Skeletal muscle cell (primary cell): ENCODE measurements at regions not wholly inside any gene's neighbourhood (a gene's known extent, or its start where the extent isn't known, plus 50 kb on each side); places are given as distances from the start of the nearest gene placed in this dataset.
"Not testable (repeated sequence)": the region's sequence is repeated elsewhere in the genome, so short reads cannot be mapped to it uniquely, and the experiment has no call there.

Experiments
- DNase-seq: peaks from one replicate; pipeline ENCODE4 v3.0.0-alpha.2; 2010; ENCODE audit warnings: low read depth
- H3K4me3 ChIP-seq: 2 replicates; pipeline ENCODE4 v1.5.1; 2011; ENCODE audit warnings: low read depth, mild to moderate bottlenecking, control low read depth, low read length, moderate library complexity

DNA sequence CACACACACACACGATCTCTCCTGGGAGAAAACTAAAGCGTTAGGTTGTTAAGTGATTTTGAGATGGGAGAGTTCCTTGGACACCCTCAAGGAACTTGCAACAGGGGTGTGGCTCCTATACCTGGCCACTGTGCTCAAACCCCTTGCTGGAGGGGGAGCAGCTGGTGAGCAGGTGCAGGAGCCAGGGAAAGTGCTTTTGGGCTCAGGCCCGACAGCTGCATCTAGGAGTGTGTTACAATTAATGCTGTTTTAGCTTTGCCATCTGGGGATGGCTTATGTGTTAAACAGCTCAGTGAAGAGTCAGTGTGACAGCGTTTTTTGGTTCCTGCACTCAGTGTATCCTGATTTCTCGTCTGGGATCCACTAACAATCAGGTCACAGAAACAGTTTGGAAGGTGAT, 510.8 kb downstream of the TRIB2 start:
- no peak for DNase-seq
- no peak overlapping the region for H3K4me3 ChIP-seq

DNA sequence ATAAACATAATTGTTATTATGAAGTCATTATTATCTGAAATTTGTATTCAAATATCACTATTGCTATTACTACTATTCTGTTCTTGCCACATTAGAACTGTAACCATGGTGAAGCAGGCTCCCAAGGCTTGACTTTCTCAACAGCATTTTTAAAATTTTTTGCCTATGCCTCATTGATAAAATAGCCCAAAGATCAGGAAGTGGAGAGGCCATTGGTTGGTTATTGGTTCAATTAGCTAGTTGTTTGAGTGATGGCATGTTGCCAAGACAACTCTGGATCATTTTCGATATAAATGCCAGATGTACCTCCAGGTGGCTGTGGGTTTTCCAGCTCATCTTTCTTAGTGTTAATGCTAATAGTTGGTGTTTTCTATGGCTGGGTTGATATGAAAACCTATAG, 513.5 kb downstream of the TRIB2 start:
- no peak overlapping the region for H3K4me3 ChIP-seq
- no peak for DNase-seq

DNA sequence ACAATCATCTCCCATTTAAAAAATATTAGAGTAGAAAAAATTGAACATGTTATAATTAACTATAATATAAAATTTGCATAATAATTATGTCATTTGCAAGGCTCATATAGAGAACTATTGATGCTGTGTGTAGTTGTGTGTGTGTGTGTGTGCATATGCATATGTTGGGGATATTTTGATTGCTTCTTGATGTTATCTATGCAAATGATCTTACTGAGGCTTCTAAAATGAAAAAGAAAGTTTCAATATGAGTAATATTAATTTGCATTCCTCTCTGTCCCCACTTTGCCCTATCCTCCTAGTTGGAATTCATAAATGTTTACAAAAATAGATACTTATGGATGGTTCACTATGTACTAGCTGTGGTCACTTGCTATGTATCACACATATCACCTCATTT, 523.3 kb downstream of the TRIB2 start:
- no peak overlapping the region for H3K4me3 ChIP-seq
- no peak for DNase-seq

DNA sequence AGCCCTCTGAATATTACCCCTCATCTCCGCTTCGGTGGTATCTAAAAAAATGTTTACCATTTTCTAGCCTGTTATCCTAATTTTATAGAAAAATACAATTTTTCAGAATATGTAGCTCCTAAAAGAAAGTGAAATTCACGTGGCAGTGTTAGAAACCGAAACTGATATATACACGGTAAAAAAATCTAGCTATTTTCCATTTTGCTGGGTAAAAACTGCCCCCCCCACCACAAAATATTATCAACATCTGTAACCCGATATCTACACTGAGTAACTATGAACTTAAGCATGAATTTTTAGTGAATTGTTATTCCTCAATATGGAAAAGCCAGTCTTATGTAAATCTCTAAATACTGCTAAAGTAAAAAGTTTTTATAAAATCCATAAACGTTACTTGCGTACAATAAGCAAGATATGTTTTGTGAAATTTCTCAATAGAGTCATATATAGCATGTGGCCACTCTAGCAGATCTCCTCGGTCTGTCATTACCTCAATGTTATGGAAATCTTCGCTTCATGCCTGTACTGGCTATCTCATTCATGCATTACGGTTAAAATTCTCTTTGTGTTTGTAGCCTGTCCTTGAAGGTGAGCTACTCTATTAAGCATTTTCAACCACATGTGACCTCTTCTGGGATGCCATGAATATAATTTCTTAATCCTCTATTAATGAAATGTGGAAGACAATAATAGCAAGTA, 524.2 kb downstream of the TRIB2 start:
- no peak overlapping the region for H3K4me3 ChIP-seq
- DNase-seq: no peak

DNA sequence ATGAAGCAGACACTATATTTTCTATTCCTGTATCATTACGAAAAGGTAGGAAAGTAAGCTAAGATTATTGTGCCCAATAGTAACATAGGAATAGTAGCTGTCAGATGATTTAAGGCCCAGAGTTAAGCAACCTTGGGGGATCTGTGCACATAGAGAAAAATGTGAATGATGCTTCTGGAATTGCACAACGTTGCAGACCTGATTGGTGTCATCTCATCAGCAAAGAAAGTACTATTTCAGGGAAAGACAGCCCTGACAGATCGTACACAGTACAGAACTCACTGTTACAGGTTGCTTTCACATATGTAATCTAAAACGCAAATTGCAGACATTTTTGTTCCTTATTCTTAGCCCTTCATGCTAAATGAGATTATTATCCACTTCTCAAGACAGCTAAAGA, 535.9 kb downstream of the TRIB2 start:
- no peak for DNase-seq
- no peak overlapping the region for H3K4me3 ChIP-seq

GRCh38 chr2:13255485-13255884, 538.7 kb downstream of the TRIB2 start:
- DNase-seq: no peak
- H3K4me3 ChIP-seq: no peak overlapping the region

- no peak overlapping the region for H3K4me3 ChIP-seq
- DNase-seq: no peak
These were observed 543.7 kb downstream of the TRIB2 start for GRCh38 chr2:13260402-13260801.

DNA sequence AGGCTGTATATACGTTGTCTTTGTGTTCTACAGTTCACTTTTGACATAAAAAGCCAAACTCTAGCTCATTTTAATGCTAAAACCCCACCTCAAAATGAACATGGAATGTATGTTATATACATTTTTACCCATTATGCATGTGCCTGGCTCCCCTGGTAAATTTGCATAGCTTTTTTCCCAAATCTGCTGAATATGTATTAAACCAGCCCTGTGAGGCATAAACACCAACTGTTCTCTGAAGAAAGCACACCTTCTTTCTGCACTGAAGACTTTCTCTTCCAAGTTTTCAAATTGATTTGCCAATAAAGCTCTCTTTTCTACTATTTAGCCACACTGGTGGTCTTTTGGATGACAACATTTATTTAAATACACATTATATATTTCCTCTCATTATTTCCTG, 549.4 kb downstream of the TRIB2 start:
- no peak overlapping the region for H3K4me3 ChIP-seq
- no peak for DNase-seq

DNA sequence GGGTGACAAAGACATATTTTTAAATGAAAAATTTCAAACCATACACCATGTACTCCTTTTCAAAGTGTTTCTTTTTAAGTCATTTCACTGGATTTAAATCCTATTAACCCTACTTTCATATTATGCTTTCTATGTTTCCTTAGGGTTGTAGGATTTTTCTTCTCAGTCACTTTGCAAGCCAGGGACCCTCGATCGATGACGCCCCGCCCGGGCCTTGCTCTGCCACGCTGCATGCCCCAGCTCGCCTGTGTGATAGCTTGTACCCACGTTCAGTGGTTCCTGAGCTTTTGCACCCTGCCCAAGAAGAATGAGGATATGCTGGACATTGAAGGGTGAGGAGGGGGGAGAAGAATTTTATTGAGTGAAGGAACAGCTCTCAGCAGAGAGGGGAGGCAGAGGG, 568.0 kb downstream of the TRIB2 start:
- DNase-seq: no peak
- no peak overlapping the region for H3K4me3 ChIP-seq

- H3K4me3 ChIP-seq: no peak overlapping the region
- DNase-seq: no peak
These were observed 572.6 kb downstream of the TRIB2 start for GRCh38 chr2:13289310-13289709.

DNA sequence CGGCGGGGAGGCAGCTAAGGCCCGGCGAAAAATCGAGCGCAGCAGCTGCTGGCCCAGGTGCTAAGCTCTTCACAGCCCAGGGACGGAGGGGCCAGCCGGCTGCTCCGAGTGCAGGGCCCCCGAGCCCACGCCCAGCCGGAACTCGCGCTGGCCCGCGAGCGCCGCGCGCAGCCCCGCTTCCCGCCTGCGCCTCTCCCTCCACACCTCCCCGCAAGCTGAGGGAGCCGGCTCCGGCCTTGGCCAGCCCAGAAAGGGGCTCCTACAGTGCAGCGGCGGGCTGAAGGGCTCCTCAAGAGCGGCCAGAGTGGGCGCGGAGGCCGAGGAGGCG, 591.7 kb downstream of the TRIB2 start:
- H3K4me3 ChIP-seq, DNase-seq: not testable (repeated sequence)

DNA sequence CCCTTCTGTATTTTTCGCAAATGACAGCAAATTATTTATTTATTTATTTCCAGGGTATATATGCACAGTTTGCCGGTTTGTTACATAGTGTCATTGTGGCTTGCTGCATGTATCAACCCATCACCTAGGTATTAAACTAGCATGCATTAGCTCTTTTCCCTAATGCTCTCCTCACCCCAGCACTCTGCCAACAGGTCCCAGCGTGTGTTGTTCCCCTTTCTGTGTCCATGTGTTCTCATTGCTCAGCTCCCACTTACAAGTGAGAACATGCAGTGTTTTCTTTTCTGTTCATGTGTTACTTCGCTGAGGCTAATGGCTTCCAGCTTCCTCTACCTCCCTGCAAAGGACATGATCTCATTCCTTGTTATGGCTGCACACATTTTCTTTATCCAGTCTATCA, 592.3 kb downstream of the TRIB2 start:
- DNase-seq: no peak
- H3K4me3 ChIP-seq: no peak overlapping the region

DNA sequence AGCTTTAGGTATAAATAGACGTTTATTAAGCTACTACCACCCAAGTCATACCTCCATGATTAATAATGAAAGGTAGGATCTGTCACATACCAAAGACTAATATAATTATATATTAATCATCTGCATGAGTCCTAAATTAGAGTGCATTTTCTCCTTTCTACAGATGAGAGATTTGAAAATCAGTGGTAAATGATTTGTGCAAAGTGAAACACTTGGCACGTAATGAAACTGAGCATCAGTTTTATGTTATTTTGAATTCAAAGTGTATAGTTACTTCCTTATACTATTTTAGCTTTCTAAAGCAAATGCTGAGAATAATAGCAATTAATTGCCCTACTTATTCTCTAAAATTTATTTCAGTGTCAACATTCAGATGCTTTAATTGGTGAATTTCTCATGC, 615.3 kb downstream of the TRIB2 start:
- DNase-seq: no peak
- no peak overlapping the region for H3K4me3 ChIP-seq

GRCh38 chr2:13334071-13334470, 617.3 kb downstream of the TRIB2 start:
- not testable (repeated sequence) for H3K4me3 ChIP-seq, DNase-seq

GRCh38 chr2:13334545-13334944, 617.8 kb downstream of the TRIB2 start:
- no peak overlapping the region for H3K4me3 ChIP-seq
- DNase-seq: no peak

GRCh38 chr2:13335862-13336535, 619.3 kb downstream of the TRIB2 start:
- no peak overlapping the region for H3K4me3 ChIP-seq
- DNase-seq: no peak

- DNase-seq: no peak
- H3K4me3 ChIP-seq: no peak overlapping the region
These were observed 634.3 kb downstream of the TRIB2 start for GRCh38 chr2:13351068-13351467.

- H3K4me3 ChIP-seq: no peak overlapping the region
- no peak for DNase-seq
These were observed 636.3 kb downstream of the TRIB2 start for GRCh38 chr2:13353083-13353482.

DNA sequence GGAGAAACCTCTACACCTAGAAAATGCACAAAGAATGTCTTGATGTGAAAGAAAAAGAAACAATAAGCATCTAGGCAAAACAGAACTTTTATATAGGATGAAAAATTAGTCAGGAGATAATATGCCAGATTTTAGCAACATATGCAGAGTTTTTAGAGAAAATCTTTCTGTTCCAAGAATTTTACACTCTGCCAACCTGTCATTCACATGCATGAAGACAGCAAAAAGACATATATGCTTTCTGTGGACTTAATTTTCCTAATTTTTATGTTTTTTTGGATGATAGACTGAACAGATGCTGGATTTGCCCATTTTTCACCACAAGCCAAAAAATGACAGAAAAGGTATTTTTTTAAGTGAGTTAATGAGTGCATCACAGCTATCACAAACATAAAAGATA, 637.3 kb downstream of the TRIB2 start:
- no peak overlapping the region for H3K4me3 ChIP-seq
- DNase-seq: no peak

DNA sequence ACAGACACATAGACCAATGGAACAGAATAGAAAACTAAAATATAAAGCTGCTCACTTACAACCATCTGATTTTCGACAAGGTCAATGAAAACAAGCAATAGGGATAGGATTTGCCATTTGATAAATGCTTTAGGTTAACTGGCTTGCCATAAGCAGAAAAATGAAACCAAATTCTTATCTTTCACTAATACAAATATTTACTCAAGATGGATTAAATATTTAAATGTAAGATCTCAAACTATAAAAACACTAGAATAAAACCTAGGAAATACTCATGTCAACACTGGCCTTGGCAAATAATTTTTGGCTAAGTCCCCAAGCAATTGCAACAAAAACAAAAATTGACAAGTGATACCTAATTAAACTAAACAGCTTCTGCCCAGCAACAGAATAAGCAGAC, 665.2 kb downstream of the TRIB2 start:
- not testable (repeated sequence) for H3K4me3 ChIP-seq, DNase-seq

DNA sequence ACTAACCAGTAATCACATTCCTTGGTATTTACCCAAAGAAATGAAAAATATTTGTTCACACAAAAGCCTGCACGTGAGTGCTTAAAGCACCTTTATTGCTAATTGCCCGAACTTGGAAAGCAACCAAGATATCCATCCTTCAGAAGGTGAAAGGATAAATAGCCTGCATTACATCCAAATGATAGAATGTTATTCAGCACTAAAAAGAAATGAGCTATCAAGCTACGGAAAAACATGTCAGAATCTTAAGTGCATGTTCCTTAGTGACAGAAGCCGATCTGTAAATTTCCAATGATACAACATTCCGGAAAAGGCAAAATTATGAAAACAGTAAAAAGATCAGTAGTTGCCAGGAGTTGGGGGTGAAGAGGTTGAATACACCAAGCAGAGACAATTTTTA, 672.4 kb downstream of the TRIB2 start:
- not testable (repeated sequence) for H3K4me3 ChIP-seq, DNase-seq
